ENCODE measurements at regions not wholly inside any gene's neighbourhood (a gene's known extent, or its start where the extent isn't known, plus 50 kb on each side); places are given as distances from the start of the nearest gene placed in this dataset.
"Not testable (repeated sequence)": the region's sequence is repeated elsewhere in the genome, so short reads cannot be mapped to it uniquely, and the experiment has no call there.

DNA sequence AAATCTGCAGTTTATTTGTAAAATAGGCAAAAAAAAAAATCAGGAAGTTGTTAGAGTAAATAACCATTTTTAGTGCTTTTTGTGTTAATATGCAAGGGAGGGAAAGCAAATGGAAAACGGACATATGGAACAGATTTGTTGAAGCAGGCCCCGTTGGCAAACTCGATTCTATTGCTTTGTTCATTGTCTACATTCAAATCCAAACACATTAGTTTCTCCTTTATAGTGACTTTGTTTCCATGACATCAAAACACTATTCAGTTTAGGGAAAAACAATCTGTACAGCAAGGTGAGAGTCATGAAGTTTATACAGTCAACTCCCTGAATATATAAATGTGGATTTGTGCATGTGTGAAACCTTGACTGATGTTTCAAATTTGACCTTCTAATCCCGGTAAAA lies 142.2 kb downstream of the FAM47A start:
- DNase-seq, result no peak

DNA sequence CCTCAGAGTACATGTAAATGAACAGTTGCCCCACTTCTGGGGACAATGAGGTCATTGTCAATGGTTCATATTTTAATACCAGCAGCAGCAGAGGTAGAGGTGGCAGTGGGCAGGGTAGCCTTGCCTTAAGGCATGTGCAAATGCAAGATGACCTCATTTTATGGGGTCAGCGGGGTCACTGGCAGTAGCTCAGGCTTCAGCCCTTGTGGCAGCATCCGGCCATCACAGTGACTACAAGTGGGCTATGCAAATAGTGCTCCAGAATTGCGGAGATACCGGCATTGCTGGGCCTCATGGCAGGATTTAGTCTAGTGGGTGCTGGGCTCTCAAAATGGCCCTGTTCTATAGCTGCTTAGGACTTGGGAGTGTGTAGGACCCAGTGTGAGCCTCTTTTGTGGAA lies 144.7 kb downstream of the FAM47A start:
- DNase-seq, result no peak

DNA sequence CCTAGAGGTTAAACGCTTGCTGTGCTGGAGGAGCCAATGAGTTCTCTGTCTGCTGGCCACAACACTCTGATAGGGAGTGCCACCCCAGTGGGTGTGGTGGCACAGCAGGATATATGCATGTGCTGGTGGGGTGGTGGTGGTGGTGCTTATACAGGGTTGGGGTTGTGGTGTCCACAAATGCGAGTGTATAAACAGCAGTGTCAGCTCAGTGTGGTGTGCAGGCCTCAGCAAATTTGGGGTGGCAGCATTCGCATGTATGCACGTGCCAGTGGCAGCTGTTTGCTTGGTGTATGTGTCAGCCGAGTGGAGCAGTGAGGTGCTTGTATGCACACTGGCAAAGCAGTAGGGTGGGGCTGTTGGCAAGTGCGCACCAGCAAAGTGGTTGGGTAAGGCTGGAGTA lies 157.4 kb downstream of the FAM47A start:
- DNase-seq, result no peak

DNA sequence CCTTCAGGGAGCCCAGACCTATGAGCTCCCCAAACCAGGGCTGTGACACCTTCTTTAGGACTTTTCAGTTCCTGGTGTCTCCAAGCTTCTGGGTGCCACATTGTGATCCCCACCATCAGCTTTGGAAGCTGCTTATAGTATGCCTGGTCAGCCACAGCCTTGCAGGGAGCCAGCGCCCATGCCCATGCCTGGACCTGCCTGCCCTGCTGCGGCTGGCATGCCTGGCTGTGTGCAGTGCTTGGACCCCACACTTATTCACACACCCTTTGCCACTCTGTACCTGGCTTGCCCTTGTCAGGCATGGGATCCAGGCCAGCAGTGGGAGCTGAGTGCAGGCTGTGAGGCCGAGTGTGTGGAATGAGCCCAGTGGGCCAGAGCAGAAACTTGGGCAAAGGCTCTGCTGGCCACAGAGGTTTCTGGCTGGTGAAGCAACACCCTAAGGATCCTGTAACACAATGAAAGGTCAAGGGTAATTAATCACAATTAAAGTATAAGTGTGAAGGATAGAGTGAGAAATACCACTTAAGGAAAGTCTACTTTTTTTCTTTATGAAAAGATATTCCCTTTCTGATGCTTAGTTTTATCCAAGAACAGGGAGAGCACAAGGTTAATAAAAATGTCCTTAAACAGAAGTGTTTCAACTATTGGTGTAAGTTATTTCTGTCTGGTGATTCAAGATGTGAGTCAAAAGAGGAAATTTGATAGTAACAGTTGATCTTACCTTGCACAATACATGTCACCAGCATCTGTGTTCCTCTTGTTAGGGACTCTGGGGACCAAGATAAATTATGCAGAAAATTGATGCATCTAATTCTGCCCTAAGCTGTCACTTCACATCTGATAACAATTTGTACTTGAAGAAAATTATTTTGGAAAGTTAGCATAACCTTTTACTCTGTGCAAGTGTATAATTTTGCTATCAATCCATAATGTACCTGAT lies 161.8 kb downstream of the FAM47A start:
- DNase-seq, result peak; percentile 25

DNA sequence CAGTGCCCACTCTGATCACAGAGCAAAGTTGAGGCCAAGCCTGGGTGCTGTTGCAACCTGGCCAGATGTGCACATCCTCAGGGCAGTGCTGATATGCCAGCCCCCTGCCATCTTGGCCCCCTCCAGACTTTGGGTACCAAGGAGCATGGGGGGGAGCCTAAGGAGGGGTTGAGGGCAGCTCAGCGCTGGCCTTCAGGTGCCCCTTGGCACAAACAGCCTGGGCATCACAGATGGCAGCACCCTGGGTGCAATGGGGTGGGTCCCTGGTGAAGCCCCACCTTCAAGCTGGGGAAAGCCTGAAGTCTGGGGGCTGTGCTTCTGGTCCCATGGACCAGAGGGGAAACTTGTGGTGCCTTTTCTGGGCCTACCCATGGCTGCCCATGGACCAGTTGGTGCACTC lies 163.0 kb downstream of the FAM47A start:
- no peak for DNase-seq

DNA sequence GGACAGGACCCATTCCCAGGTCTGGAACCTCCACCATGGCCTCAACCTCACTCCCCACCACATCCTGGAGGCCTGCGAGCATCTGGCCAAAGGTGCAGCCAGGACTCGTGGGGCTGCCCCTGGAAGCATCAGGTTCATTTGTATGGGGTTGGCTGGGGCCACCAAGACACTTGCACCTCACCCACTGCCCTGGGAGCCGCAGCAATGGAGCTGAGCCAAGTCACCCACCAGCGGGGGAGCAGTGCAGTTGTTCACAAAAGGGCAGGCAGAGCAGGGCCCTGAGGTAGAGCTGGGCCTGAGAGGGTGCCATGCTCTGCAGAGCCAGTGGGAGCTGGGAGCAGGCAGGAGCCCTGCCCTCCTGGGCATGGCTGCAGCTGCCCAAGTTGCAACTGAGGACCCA lies 163.5 kb downstream of the FAM47A start:
- no peak for DNase-seq

DNA sequence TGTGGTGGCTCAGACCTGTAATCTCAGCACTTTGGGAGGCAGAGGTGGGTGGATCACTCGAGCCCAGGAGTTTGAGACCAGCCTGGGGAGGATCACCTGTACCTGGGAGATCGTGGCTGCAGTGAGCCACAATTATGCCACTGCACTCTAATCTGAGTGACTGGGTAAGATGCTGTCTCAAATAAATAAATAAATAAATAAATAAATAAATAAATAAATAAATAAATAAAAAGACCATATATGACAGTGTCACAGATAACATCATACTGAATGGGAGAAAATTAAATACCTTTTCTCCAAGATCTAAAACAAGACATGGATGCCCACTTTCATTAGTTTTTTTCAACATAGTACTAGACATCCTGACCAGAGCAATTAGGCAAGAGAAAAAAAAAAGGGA lies 182.8 kb downstream of the FAM47A start:
- no peak for DNase-seq

DNA sequence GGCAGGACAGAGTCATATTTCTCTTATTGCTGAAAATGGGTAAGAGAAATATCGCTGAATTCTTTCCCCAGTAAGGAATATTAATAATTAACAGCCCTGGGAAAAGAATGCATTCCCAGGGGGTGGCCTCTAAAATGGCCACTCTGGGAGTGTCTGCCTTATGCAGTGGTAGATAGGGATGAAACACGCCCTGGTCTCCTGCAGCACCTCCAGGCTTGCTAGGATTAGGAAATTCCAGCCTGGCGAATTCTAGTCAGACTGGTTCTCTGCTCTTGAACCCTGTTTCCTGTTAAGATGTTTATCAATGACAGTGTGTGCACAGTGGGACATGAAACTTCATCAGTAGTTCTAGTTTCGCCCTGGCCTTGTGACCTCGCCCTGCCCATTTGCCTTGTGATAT lies 205.9 kb downstream of the FAM47A start:
- DNase-seq, result not testable (repeated sequence)

DNA sequence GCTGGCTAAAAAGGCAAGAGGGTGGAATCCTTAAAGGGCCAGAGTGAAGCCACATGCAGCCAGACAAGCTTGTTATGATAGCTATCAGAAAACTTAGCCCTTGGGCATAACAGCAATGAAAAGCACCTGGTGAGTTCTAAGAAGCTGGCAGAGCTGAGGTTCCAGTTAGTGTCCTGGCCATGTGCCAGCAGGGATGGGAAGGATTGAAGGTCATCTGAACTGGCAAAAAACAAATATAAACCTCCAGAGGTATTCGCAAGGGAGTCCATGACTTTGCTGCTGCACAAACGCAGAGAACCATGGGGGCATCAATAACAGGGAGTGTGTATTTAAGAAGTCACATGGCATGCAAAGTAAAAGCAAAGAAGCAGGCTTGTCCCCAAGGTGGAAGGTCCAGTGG lies 208.9 kb downstream of the FAM47A start:
- DNase-seq, result no peak

DNA sequence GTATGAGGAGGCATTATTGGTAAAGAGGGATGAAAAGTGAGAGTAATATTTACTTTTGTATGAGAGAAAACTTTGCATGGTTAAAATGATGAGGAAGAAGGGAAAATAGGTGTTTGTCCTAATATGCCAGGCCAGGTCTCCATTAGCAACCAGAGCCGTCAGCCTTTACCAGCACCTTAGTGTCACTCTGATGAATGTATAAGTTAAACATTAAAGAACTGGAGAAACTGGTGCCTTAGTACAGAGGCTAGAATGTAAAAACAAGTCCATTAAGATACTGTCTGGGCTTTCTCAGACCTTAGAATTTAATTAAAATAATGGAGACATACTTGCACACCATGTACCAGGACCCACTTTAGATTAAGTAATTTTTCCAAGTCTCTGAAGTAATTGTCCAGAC lies 222.3 kb downstream of the FAM47A start:
- DNase-seq, result no peak

DNA sequence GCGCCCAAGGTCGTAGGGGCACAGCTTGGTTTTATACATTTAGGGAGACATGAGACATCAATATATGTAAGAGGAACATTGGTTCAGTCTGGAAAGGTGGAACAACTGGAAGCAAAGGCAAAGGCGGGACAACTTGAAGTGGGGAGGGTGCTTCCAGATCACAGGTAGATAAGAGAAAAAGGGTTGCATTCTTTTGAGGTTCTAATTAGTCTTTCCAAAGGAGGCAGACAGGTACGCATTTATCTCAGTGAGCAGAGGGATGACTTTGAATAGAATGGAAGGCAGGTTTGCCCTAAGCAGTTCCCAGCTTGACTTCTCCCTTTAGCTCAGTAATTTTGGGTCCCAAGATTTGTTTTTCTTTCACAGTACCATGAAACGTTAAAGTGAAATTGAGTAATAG lies 223.2 kb downstream of the FAM47A start:
- DNase-seq, result no peak

DNA sequence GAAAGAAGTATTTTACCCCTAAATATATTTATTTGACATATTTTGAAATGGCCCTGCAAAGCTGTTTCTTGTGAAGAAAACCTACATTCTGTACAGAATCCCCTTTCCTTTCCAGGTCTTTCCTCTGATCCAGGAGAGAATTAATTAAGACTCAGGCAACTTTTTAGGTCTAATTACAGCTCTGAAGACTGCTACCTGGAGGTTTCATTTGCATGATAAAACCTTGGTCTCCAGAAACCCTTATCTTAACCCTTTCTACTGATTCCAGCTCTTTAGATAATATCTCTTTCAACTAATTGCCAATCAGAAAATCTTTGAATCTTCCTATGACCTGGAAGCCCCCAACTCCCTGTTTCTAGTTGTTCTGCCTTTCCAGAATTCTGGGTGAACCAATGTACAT lies 224.0 kb downstream of the FAM47A start:
- DNase-seq, result no peak

DNA sequence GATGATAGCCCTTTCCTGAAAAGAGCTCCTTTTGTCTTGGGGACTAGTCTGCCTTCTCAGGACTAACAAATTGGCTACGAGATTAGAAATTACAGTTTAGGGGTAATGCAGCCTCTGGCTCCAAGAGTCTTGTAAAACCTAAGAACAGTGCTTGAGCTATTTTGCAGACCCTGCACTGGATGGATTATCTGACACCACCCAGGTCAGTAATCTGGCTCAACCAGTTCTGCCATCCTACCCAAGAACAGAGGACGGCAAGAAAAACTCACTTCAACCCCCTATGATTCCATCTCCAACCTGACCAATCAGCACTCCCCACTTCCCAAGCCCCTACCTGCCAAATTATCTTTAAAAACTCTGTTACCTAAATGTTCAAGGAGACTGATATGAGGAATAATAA lies 225.1 kb downstream of the FAM47A start:
- no peak for DNase-seq

DNA sequence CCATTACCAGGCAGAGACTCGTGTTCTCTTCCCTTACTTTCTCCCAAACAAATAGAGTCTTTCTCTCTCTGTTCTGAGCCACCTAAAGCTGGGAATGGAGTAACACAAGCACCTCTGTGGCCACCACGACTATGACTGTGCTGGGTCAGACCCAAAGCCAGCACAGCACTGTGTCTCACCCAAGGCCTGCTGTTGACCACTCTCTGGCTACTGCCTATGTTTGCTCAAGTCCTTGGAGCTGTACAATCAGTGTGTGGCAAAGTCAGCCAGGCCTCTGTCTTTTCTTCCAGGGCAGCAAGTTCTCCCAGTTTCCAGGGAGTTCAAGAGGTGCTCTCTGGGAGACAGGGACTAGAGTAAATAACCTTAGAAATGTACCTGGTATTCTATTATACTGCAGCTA lies 239.4 kb downstream of the FAM47A start:
- DNase-seq, result no peak

DNA sequence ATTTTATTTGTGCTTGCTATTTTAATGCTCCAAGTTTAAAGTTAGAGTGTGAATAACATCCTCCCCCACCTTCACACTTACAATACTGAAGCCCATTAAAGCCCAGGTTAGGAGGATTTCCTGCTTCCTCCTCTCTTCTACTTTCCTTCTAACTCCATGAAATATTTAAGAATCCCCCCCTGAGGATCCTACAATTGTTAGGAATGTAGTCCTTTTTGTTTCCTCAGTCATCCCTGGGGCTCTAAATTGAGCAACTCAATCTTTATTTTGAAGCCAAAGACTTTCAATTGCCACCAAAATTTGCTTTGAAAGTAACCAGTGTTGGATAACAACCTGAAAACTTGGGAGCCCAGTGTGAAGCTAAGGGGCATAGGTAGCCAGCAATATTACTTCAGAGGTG lies 276.9 kb downstream of the FAM47A start:
- DNase-seq, result no peak

DNA sequence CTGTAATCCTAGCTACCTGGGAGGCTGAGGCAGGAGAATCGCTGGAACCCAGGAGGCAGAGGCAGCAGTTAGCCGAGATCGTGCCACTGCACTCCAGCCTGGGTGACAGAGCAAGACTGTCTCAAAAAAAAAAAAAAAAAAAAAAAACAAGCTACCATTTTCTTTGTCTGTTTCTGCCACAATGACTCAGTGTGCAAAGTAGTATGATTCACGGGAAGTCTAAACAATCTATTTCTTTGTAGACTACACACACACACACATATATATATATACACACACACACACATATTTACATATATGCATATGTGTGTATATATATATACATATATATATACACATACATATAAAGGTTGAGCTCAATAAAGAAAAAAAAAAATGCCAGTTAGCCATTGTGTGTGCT lies 280.0 kb downstream of the FAM47A start:
- DNase-seq, result not testable (repeated sequence)

DNA sequence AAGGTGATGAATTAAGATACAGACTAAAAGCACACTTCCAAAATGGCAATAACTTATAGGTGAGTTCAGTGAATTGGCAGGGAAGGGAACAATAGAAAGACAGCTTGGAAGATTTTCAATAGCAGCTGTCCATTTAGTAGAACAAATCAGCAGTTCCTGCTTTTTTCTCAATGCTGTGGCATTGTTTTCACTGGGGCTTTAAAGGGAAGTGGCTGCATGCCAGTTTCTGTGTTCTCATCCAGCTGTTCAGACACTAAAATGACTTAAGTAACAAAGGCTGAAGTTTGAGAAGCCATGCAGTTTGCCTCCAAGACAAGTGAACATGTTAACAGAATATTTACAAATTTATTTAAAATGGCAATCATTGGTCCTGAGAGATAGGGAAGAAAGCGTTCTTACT lies 291.9 kb downstream of the FAM47A start:
- peak; percentile 16 for DNase-seq

DNA sequence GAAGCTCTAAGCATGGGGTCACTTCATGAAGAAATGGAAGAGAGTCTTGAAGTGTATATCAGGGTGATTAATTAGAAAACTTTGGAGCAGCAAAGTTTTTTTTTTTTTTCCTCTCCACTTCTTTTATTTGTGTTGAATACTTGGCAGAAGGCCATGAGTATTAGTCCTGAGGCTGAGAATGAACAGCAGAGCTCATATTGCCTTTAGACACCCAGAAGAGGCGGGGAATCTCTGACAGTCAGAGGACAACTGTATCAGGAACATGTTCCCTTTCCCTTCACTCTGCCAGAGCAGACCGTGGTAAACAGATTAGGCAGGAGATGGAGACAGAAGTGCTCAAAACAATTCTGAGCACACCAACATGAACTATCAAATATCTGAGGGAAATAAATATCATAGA lies 300.9 kb downstream of the FAM47A start:
- DNase-seq, result no peak

DNA sequence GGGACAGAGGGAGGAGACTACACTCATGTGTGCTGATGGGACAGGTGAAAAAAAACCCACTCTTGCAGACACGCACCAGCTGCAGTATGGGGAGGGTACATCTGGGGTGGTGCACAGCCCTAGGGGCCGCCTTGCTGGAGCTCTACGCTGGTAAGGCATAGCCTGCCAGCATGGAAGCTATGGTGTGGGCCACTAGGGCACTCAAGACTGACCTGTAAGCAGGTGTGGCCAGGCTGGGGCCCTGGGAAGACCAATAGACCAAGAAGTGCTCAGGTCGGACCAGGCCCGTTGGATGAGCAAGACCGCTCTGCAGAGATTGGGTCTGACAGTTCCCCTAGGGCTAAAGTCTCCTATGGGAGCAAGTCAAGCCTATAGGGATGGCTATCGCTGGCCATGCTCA lies 314.8 kb downstream of the FAM47A start:
- no peak for DNase-seq

DNA sequence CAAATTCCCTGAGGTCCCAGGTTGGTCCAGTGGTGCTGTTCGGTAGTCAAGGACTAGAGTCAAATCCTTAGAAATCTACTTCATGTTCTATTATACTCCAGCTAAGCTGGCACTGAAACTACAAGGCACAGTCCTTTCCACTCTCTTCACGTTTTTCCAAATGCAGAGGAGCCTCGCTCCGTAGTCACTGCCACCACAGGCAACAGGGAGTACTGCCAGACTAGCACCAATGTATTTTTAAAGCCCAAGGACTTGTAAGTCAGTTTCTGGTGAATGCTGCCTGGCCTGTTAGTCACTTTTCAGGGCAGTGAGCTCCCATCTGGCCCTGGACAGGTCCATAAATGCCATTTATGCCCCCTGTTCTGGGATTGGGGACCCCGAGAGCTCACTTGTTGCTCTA lies 323.5 kb downstream of the FAM47A start:
- DNase-seq, result no peak

DNA sequence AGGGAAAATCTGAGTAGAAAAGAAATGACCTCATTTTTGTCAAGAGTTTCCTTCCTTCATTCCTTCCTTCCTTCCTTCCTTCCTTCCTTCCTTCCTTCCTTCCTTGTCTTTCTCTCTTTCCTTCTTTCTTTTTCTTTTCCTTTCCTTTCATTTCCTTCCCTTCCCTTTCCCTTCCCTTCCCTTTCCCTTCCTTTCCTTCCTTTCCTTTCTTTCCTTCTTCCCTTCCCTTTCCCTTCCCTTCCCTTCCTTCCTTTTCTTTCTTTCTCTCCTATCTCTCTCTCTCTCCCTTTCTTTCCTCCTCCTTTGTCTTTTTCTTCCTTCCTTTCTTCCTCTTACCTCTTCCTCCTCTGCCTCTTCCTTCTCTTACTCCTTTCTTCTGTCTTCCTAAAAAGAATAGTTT lies 347.6 kb downstream of the FAM47A start:
- DNase-seq, result no peak

DNA sequence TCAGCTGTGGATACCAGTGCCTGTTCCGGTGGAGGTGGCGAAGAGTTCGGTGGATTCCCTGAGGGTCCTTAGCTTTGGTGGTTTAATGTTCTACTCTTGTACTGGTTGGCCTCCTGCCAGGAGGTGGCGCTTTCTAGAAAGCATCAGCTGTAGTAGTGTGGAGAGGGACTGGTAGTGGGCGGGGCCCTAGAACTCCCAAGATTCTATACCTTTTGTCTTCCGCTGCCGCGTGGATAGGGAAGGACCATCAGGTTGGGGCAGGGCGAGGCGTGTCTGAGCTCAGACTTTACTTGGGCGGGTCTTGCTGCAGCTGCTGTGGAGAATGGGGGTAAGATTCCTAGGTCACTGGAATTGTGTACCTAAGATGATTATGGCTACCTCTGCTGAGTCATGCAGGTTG lies 390.3 kb downstream of the FAM47A start:
- no peak for DNase-seq

DNA sequence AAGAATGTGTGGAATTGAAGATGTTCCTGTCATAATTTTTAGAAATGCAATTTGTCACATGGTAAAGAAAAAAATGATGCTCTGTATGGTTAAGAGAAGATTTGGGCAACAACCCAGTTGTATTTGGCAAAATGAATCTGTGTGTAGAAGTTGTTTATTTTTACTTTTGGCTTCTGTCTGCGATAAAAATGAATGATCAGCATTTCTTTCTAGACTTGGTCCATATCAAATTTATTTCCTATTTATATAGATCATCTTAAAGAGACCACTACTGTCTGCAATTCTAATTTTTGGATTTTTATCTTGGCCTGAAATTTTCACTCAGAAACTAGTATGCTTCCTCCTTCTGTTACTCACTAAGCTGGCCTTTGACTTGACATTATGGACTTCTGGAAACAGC lies 396.9 kb downstream of the FAM47A start:
- no peak for DNase-seq

DNA sequence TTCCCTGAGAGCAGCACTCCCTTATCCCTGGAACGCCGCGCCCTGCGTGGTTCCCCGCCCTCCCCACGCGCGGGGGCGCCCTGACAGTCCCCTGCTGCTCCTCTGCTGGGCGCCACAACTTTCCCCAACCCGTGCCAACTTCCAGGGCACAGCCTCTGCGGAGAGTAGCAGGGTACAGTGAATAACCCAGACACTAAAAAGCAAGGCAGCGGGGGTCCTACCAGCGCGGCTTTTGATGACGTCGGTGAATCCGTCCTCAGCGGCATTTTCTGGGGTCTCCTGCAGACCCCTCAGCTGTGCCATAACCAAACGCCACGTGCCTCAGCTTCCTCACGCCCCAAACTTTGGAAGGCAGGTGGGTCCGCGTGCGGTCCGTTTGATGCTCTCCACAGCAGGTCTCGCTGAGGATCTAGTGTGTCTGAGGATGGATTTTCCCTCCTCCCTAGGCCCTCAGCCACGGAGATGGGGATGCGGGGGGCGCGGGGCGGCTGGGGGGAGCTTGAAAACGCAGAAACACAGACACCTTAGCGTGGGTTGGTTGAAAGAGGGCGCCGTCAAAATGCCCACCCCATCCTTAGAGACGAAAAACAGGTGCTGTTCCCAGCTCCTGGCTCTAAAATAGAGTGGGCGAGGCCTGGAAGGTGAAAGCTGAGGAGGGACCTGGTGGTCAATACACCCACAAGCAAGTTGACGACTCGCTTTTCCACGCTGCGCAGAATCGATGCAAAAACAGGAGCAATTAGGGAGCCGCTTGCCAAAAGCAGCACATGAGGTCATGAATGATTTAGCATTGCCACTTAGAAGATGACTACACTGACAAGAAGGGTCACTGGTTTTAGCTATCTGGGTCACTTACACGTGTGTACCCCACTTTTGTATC lies 405.6 kb downstream of the FAM47A start:
- peak; percentile 20 for DNase-seq
